Liver (tissue), 8 donors: ENCODE measurements at regions not wholly inside any gene's neighbourhood (a gene's known extent, or its start where the extent isn't known, plus 50 kb on each side); places are given as distances from the start of the nearest gene placed in this dataset.

Experiments used
- DNase-seq: peaks from one replicate; pipeline ENCODE4 v3.0.0-alpha.2; 2017; ENCODE audit warnings: low spot score
- H3K27ac ChIP-seq, 2 donors: one replicate each; pipeline ENCODE4 v1.7.0; 2013; ENCODE audit warnings: inconsistent platforms in 2 of 2, low read length in 2 of 2, control low read depth in 1 of 2, low read depth in 1 of 2, mild to moderate bottlenecking in 1 of 2
- H3K27me3 ChIP-seq, 4 donors: one replicate each; pipeline versions ENCODE4 v1.6.1 to v1.7.0; 2013; ENCODE audit warnings: low read length in 3 of 4, inconsistent platforms in 1 of 4, mild to moderate bottlenecking in 1 of 4, moderate library complexity in 1 of 4; ENCODE audit not compliant: control insufficient read depth in 4 of 4, insufficient read depth in 4 of 4
- H3K36me3 ChIP-seq, 4 donors: one replicate each; pipeline versions ENCODE4 v1.6.1 to v1.7.0; 2013; ENCODE audit warnings: low read length in 3 of 4, mild to moderate bottlenecking in 3 of 4, low read depth in 1 of 4, moderate library complexity in 1 of 4; ENCODE audit not compliant: control insufficient read depth in 4 of 4, insufficient read depth in 3 of 4
- H3K4me1 ChIP-seq, 4 donors: one replicate each; pipeline versions ENCODE4 v1.6.1 to v1.7.0; 2013; ENCODE audit warnings: low read length in 3 of 4, mild to moderate bottlenecking in 3 of 4, moderate library complexity in 1 of 4; ENCODE audit not compliant: control insufficient read depth in 4 of 4, insufficient read depth in 4 of 4
- H3K4me3 ChIP-seq, 3 donors: one replicate each; pipeline versions ENCODE4 v1.6.1 to v1.7.0; 2013; ENCODE audit warnings: low read length in 3 of 3, control low read depth in 1 of 3, low read depth in 1 of 3, mild to moderate bottlenecking in 1 of 3
- H3K9ac ChIP-seq, 2 donors: one replicate each; pipeline ENCODE4 v1.7.0; 2013; ENCODE audit warnings: low read length in 2 of 2, mild to moderate bottlenecking in 2 of 2, moderate library complexity in 2 of 2, control low read depth in 1 of 2, low read depth in 1 of 2
- H3K9me3 ChIP-seq, 4 donors: one replicate each; pipeline versions ENCODE4 v1.6.1 to v1.7.0; 2013; ENCODE audit warnings: low read length in 3 of 4; ENCODE audit not compliant: control insufficient read depth in 4 of 4
- ATF3 ChIP-seq: IDR thresholded peaks from 2 replicates; pipeline ENCODE4 v1.6.1; 2016; ENCODE audit warnings: antibody characterized with exemption
- CTCF ChIP-seq: fragments of 150-350 bp; IDR thresholded peaks from 2 replicates; pipeline ENCODE4 v1.5.1; 2017; ENCODE audit warnings: improper control_type of control experiment, low read depth, low read length; ENCODE audit not compliant: missing input control
- EGR1 ChIP-seq, 2 donors: IDR thresholded peaks; 2 replicates each; pipeline ENCODE4 v1.6.1; 2016 to 2018; ENCODE audit warnings: antibody characterized with exemption in 2 of 2, low read depth in 2 of 2
- FOXA1 ChIP-seq: IDR thresholded peaks from 2 replicates; pipeline ENCODE4 v1.6.1; 2016; ENCODE audit warnings: antibody characterized with exemption
- FOXA2 ChIP-seq: IDR thresholded peaks from 2 replicates; pipeline ENCODE4 v1.6.1; 2016; ENCODE audit warnings: antibody characterized with exemption
- GABPA ChIP-seq, 2 donors: IDR thresholded peaks in 1 of 2; conservative IDR thresholded peaks in 1 of 2; 2 replicates each; pipeline ENCODE4 v1.6.1; 2016; ENCODE audit warnings: antibody characterized with exemption in 2 of 2, mild to moderate bottlenecking in 1 of 2, moderate library complexity in 1 of 2
- HNF4A ChIP-seq, 2 donors: conservative IDR thresholded peaks; 2 replicates each; pipeline ENCODE4 v1.6.1; 2016; ENCODE audit warnings: antibody characterized with exemption in 2 of 2, mild to moderate bottlenecking in 2 of 2
- HNF4G ChIP-seq: IDR thresholded peaks from 2 replicates; pipeline ENCODE4 v1.6.1; 2016; ENCODE audit warnings: antibody characterized with exemption
- JUND ChIP-seq, 2 donors: IDR thresholded peaks; 2 replicates each; pipeline ENCODE4 v1.6.1; 2016; ENCODE audit warnings: antibody characterized with exemption in 2 of 2
- MAX ChIP-seq: IDR thresholded peaks from 2 replicates; pipeline ENCODE4 v1.6.1; 2016; ENCODE audit warnings: antibody characterized with exemption
- NR2F2 ChIP-seq: IDR thresholded peaks from 2 replicates; pipeline ENCODE4 v1.6.1; 2016; ENCODE audit warnings: antibody characterized with exemption
- RAD21 ChIP-seq, 2 donors: IDR thresholded peaks; 2 replicates each; pipeline ENCODE4 v1.6.1; 2016; ENCODE audit warnings: antibody characterized with exemption in 2 of 2, mild to moderate bottlenecking in 2 of 2
- REST ChIP-seq: IDR thresholded peaks from 2 replicates; pipeline ENCODE4 v1.6.1; 2016; ENCODE audit warnings: antibody characterized with exemption, mild to moderate bottlenecking
- SP1 ChIP-seq: IDR thresholded peaks from 2 replicates; pipeline ENCODE4 v1.6.1; 2018; ENCODE audit warnings: antibody characterized with exemption, mild to moderate bottlenecking
- TAF1 ChIP-seq: conservative IDR thresholded peaks from 2 replicates; pipeline ENCODE4 v1.6.1; 2016; ENCODE audit warnings: antibody characterized with exemption, mild to moderate bottlenecking
- YY1 ChIP-seq: IDR thresholded peaks from 2 replicates; pipeline ENCODE4 v1.6.1; 2016; ENCODE audit warnings: antibody characterized with exemption, mild to moderate bottlenecking
- WGBS: extraction: QIAGEN DNeasy Blood & Tissue Kit; methylation state at CpG from one replicate; pipeline ENCODE4 v1.1.7; 2013; 5-methylcytosine and 5-hydroxymethylcytosine counted together
- donor health status: healthy.
- donor health status: healthy.
- donor health status: healthy.
- donor health status: healthy.
- donor health status: healthy.

- no peak for DNase-seq
- Histone ChIP-seq H3K4me1 (no peaks in the 10 kb centered on the region), H3K27ac (no peak overlapping the region), H3K9me3 (no peaks in the 10 kb centered on the region), H3K36me3 (no peaks in the 10 kb centered on the region), H3K9ac (no peak overlapping the region), H3K4me3 (no peak overlapping the region), H3K27me3 (peaks cover 0 to 5% (median 1%) of the 10 kb centered on the region in 4 donors)
- 90% methylated on average over 22 of the region's 22 CpGs for WGBS
- TF ChIP-seq TAF1 (no peak), MAX (no peak), YY1 (no peak), SP1 (no peak), GABPA (IDR thresholded peaks at IDR 0.05 in 1 of 2, conservative IDR thresholded peaks at IDR 0.05 in 1 of 2) (no peak), HNF4A (conservative IDR thresholded peaks at IDR 0.05) (no peak), FOXA1 (no peak)
These were observed 357.4 kb downstream of the GALR1 start for GRCh38 chr18:77607087-77607486.

GRCh38 chr18:77608807-77609206 is 359.2 kb downstream of the GALR1 start:
- Histone ChIP-seq H3K9me3 (peaks cover 0 to 2% (median 0%) of the 10 kb centered on the region in 4 donors), H3K4me1 (no peaks in the 10 kb centered on the region), H3K27ac (no peak overlapping the region), H3K4me3 (no peak overlapping the region), H3K9ac (no peak overlapping the region), H3K36me3 (no peaks in the 10 kb centered on the region), H3K27me3 (peaks cover 0 to 5% (median 2%) of the 10 kb centered on the region in 4 donors)
- no peak for TF ChIP-seq REST
- TF ChIP-seq GABPA (IDR thresholded peaks at IDR 0.05 in 1 of 2, conservative IDR thresholded peaks at IDR 0.05 in 1 of 2), result no peak
- no peak for TF ChIP-seq TAF1
- TF ChIP-seq ATF3, result no peak
- no peak for TF ChIP-seq SP1
- no peak for TF ChIP-seq FOXA1
- TF ChIP-seq YY1, result no peak
- no peak for TF ChIP-seq FOXA2
- TF ChIP-seq RAD21 (IDR thresholded peaks at IDR 0.05), result no peak
- TF ChIP-seq EGR1 (IDR thresholded peaks at IDR 0.05; ENCODE audit: low read depth in 2 of 2), result no peak
- no peak for TF ChIP-seq HNF4G
- WGBS, result 86% methylated on average over 10 of the region's 10 CpGs
- DNase-seq, result no peak

- Histone ChIP-seq H3K36me3 (no peaks in the 10 kb centered on the region), H3K9ac (no peak overlapping the region), H3K9me3 (peaks cover 0 to 2% (median 0%) of the 10 kb centered on the region in 4 donors), H3K4me3 (no peak overlapping the region), H3K4me1 (no peaks in the 10 kb centered on the region), H3K27me3 (peaks cover 0 to 6% (median 0%) of the 10 kb centered on the region in 4 donors), H3K27ac (no peak overlapping the region)
- WGBS, result 86% methylated on average over 3 of the region's 3 CpGs
- no peak for DNase-seq
- TF ChIP-seq MAX (no peak), JUND (IDR thresholded peaks at IDR 0.05) (no peak), YY1 (no peak), RAD21 (IDR thresholded peaks at IDR 0.05) (no peak), HNF4G (no peak), SP1 (no peak), FOXA2 (no peak), FOXA1 (no peak), GABPA (IDR thresholded peaks at IDR 0.05 in 1 of 2, conservative IDR thresholded peaks at IDR 0.05 in 1 of 2) (no peak), TAF1 (no peak), CTCF (no peak), EGR1 (IDR thresholded peaks at IDR 0.05; ENCODE audit: low read depth in 2 of 2) (no peak), NR2F2 (no peak)
These were observed 368.0 kb downstream of the GALR1 start for GRCh38 chr18:77617694-77618093.
